Erythroblast (primary cell): ENCODE measurements at regions not wholly inside any gene's neighbourhood (a gene's known extent, or its start where the extent isn't known, plus 50 kb on each side); places are given as distances from the start of the nearest gene placed in this dataset.

Experiments
- DNase-seq, 2 experiments: peaks; one replicate each; lab custom pipeline; 2025; lab: John Stamatoyannopoulos, UW
- GATA1 ChIP-seq: IDR thresholded peaks from 2 replicates; pipeline ENCODE4 v1.6.1; 2011; ENCODE audit warnings: low read depth, mild to moderate bottlenecking, control low read depth, low read length, moderate library complexity
- POLR2A ChIP-seq: IDR thresholded peaks from 2 replicates; pipeline ENCODE4 v1.6.1; 2011; ENCODE audit warnings: mild to moderate bottlenecking, low read length

DNA sequence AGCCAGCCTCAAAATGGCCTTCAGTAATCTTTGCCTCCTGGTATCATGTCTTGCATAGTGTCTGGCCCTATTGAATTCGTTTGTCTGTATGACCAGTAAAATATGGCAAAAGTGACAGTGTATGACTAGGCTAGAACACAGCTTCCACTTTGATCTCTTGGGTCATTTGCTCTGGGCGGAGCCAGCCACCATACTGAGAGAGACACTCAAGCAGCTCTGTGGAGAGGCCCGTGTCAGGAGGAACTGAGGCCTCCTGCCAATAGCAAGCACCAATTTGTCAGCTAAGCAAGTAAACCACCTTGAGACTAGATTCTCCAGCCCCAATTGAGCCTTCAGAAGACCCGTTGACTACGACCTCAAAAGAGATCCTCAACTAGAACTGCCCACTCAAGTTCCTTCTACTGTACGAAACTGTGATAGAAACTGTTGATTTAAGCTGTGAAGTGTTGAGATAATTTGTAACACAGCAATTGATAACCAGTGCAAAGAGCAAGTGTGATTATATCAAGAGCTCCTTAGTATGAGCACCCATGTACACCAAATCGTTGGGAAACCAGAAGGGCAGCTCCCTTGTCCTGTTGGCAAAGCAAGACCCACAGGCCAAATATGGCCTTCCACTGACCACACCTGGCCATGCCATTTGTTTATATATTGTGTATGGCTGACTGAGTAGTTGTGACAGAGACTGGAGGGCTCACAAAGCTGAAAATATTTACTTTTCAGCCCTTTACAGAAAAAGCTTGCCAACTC is 52.7 kb upstream of the SERBP1 start:
- DNase-seq: no peak
- TF ChIP-seq GATA1 (no peak), POLR2A (no peak)

DNA sequence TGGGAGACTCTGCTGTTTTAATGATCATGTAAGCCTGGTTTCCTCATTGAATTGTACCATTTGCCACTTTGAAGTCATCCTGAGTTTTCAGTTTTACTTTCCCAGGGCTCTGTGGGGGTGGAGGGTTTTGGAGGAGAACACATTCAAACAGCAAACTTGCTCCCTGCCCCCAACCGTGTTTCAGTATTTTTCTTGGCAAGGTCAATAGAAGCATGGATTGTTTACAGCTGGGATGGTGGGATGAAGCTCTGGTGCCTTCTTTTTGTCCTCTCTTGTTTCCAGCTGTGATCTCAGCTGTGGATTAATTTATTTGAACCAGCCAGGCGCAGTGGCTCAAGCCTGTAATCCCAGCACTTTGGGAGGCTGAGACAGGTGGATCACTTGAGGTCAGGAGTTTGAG is 54.3 kb upstream of the SERBP1 start:
- TF ChIP-seq GATA1 (no peak), POLR2A (no peak)
- DNase-seq: no peak

DNA sequence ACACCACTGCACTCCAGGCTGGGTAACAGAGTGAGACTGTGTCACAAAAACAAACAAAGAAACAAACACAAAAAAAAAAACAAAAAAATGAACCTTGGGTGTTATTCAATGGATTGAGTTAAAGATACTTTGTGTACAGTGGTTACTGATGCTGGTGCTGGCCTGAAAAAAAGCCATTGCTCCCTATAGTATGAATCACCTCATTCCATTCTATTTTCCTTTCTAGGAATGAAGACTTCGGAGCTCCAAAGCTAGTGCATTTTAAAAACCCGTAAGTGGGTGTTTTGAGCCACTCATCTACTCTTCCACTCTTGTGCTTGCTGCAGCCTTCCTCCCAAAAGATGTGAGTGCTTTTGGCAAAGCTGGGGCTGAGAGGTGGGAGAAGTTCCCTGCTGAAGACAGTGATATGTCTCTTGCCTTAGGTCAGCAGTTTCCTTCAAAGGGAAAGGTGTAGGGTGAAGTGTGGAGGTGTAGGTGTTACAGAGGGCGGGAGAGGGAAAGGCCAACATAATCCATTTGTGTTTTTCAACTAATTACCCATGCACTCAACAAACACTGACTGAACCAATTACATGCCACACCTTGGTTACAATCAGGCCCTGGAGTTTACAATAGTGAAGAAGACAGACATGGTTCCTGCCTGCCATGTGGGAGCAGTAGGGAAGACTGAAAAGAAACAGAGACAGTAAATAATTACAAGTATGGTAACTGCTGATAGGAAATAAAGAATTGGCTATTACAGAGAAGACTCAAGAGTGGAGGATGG is 55.0 kb upstream of the SERBP1 start:
- no peak for DNase-seq
- TF ChIP-seq GATA1 (no peak), POLR2A (no peak)

DNA sequence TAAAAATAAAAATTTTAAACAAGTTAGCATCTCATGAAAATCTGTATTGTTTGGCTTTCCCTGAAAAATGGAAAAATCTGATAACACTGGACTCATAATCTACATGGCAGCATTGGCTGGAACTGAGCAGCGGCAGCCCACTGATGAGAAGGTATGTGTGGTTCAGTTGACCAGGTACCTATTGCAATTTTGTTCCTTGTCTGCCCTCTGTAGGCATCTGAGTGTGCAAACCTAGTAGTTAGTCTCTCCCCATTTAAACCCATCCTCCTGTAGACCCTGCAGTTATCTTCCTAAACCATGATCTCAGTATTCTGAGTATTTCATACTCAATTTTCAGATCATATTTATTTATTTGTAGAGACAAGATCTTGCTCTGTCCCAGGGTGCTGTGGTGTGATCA is 59.4 kb upstream of the SERBP1 start:
- TF ChIP-seq GATA1 (no peak), POLR2A (no peak)
- DNase-seq: no peak

DNA sequence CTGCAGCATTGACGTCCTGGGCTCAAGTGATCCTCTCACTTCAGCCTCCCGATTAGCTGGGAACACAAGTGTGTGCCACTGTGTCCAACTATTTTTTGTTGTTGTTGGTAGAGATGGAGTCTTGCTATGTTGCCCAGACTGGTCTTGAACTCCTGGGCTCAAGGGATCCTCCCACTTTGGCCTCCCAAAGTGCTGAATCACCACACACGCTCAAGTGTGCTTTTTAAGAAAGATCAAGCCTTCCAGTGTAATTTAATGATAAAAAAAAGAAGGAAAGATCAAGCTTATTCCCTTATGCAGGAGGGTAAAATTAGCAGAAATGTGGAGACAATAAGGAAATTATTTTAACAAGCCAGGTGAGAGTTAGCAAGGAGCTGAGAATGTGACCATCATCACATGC is 61.1 kb upstream of the SERBP1 start:
- no peak for TF ChIP-seq POLR2A
- TF ChIP-seq GATA1: no peak

DNA sequence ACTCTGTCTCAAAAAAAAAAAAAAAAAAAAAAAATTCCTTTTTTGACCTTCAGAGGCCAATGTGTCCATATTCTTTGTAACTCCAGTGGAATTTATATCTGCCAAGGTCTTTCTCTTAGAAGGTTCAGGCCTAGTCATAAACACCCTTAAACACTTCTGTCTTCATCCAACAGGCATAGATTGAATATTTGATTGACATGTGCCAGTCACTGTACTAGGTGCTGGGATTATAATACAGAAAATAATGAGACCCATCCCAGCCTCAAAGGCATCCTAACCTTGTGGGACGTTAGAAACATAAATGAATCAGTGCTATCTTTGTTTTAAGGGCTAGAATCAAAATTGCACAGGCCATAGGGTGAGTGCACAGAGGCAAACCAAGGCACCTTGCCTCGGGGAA is 62.9 kb upstream of the SERBP1 start:
- DNase-seq: no peak
- TF ChIP-seq POLR2A (no peak), GATA1 (no peak)

More for the DNA sequence above, 61.1 kb upstream of the SERBP1 start:
- no peak for DNase-seq

DNA sequence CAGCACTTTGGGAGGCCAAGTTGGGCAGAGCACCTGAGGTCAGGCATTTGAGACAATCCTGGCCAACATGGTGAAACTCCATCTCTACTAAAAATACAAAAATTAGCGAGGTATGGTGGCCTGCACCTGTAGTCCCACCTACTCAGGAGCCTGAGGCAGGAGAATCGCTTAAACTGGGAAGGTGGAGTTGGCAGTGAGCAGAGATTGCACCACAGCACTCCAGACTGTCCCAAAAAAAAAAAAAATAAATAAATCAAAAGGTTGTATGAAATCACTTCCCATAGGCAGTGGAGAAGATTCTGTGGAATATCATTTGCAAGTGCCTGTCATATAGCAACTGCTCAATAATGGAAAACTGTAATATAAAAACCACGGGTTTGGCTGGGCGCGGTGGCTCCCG is 65.1 kb upstream of the SERBP1 start:
- TF ChIP-seq POLR2A (no peak), GATA1 (no peak)
- DNase-seq: no peak

DNA sequence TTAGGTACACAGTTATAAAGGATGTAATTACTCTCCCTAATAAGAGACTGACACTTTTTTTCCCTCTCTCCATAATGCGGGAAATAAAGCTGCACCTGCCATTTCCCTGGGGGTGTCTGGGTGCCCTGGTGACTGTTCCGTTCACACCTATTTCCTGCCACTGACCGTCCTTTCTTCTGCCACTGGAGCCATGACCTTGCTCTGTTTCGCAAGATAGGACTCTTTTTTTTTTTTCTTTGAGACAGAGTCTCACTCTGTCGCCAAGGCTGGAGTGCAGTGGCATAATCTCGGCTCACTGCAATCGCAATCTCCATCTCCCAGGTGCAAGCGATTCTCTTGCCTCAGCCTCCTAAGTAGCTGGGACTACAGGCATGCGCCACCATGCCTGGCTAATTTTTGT is 66.1 kb upstream of the SERBP1 start:
- TF ChIP-seq POLR2A: no peak
- no peak for TF ChIP-seq GATA1
- DNase-seq: no peak

DNA sequence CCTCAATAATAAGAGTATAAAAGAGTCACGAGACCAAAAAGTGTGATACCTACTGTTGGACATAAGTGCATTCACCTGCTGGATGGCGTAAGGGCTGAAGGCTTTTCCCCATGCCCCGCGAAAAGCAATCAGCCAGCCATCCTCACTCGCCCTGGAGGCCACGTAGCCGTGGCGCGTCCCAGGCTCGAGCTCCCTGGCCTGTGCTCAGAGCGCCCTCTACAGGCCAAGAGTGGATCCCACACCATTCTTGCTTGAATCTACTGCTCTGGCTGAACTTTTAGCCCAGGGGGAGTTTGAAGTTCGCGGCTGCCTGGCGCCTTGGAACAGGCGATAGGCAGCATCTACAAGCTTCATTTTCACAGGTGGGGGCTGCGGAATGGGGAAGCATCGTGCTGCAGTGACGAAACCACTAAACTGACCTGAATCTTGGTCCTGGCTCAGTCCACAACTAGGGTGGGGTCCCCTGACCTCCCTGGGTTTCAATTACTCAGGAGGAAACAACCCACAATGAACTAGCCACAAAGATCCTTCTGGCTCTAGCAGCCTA is 70.3 kb upstream of the SERBP1 start:
- TF ChIP-seq GATA1 (no peak), POLR2A (no peak)

DNA sequence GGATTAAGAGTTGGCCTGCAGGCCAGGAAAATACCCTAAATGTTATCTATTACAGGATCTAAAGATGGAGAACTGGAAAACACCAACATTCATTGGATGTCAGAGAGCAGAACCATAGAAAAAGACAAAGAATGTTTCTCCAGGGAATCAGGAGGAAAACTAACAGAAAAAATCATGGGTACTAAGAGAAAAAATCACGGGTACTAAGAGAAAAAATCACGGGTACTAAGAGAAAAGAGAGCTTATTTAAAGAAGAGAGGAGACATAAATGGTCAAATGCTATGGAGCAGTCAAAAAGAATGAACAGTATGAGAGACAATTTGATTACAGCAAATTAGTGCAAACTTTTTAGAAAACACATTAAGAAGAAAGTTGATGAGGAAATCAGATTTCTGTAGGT is 73.8 kb upstream of the SERBP1 start:
- TF ChIP-seq POLR2A: no peak
- no peak for TF ChIP-seq GATA1
- no peak for DNase-seq

More for the DNA sequence above, 70.3 kb upstream of the SERBP1 start:
- peak; percentile 86 to 91 for DNase-seq

DNA sequence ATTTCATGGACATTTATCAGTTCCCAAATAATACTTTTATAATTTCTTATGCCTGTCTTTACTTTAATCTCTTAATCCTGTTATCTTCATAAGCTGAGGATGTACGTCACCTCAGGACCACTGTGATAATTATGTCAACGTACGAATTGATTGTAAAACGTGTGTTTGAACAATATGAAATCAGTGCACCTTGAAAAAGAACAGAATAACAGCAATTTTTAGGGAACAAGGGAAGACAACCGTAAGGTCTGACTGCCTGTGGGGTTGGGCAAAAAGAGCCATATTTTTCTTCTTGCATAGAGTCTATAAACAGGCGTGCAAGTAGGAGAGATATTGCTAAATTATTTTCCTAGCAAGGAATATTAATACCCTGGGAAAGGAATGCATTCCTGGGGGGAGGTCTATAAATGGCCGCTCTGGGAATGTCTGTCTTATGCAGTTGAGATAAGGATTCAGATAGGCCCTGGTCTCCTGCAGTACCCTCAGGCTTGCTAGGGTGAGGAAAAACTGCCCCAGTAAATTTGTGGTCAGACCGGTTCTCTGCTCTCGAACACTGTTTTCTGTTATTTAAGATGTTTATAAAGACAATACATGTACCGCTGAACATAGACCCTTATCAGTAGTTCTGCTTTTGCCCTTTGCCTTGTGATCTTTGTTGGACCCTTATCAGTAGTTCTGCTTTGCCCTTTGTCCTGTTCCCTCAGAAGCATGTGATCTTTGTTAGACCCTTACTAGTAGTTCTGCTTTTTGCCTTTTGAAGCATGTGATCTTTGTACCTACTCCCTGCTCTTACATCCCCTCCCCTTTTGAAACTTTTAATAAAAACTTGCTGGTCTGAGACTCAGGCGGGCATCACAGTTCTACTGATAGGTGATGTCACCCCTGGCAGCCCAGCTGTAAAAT is 83.4 kb upstream of the SERBP1 start:
- peak in 1 of 2 experiments; percentile 23 for DNase-seq

DNA sequence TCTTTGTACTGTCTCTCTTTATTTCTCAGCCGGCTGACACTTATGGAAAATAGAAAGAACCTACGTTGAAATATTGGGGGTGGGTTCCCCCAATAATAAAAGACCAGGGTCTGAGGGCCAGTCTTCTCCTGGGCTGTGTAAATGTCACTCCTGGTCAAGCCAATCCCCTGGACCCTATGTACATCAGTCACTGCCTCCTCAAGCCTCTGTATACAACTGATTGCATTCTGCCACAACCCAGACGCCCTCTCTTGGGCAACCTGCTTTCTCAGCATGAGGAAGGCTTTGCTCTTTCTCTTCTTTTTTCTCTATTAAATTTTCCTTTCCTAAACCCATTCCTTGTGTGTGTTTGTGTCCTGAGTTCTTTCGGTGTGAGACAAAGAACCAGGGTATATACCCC is 84.1 kb upstream of the SERBP1 start:
- TF ChIP-seq POLR2A: no peak
- TF ChIP-seq GATA1: no peak
- DNase-seq: no peak

DNA sequence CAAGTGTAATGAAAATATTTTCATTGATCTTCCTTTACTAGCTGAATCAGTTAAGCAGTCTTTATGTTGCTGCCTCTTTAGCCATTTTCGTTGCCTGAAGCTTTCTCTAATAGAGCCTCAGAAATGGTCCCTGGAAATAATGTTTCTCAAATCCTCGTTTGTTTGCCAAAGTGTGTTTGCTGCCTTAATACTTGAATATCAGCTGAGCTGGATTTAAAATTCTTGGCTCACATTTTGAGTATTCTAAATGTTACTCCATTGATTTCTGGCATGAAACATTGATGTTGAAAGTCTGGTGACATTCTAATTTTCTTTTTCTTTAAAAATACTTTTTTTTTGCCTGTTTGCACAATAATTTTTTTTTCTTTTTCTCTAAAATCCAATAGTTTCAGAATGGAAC is 84.6 kb upstream of the SERBP1 start:
- DNase-seq: no peak
- TF ChIP-seq GATA1 (no peak), POLR2A (no peak)
